22Rv1 (cell line): ENCODE measurements at regions not wholly inside any gene's neighbourhood (a gene's known extent, or its start where the extent isn't known, plus 50 kb on each side); places are given as distances from the start of the nearest gene placed in this dataset.

Experiments used
- CTCF ChIP-seq: fragments of 450-650 bp; IDR thresholded peaks from 2 replicates; pipeline ENCODE4 v1.5.1; 2017; ENCODE audit warnings: mild to moderate bottlenecking
- ZFX ChIP-seq: fragments of 450-650 bp; IDR thresholded peaks from 2 replicates; pipeline ENCODE4 v1.6.1; 2017; ENCODE audit warnings: antibody characterized with exemption, borderline replicate concordance

GRCh38 chr9:7676609-7677156, 122.9 kb downstream of the DMAC1 start:
- TF ChIP-seq CTCF (no peak), ZFX (no peak)
